Liver (tissue), 8 donors: ENCODE measurements at regions not wholly inside any gene's neighbourhood (a gene's known extent, or its start where the extent isn't known, plus 50 kb on each side); places are given as distances from the start of the nearest gene placed in this dataset.

ENCODE experiments used
- DNase-seq: peaks from one replicate; pipeline ENCODE4 v3.0.0-alpha.2; 2017; ENCODE audit warnings: low spot score
- H3K27ac ChIP-seq, 2 donors: one replicate each; pipeline ENCODE4 v1.7.0; 2013; ENCODE audit warnings: inconsistent platforms in 2 of 2, low read length in 2 of 2, control low read depth in 1 of 2, low read depth in 1 of 2, mild to moderate bottlenecking in 1 of 2
- H3K27me3 ChIP-seq, 4 donors: one replicate each; pipeline versions ENCODE4 v1.6.1 to v1.7.0; 2013; ENCODE audit warnings: low read length in 3 of 4, inconsistent platforms in 1 of 4, mild to moderate bottlenecking in 1 of 4, moderate library complexity in 1 of 4; ENCODE audit not compliant: control insufficient read depth in 4 of 4, insufficient read depth in 4 of 4
- H3K36me3 ChIP-seq, 4 donors: one replicate each; pipeline versions ENCODE4 v1.6.1 to v1.7.0; 2013; ENCODE audit warnings: low read length in 3 of 4, mild to moderate bottlenecking in 3 of 4, low read depth in 1 of 4, moderate library complexity in 1 of 4; ENCODE audit not compliant: control insufficient read depth in 4 of 4, insufficient read depth in 3 of 4
- H3K4me1 ChIP-seq, 4 donors: one replicate each; pipeline versions ENCODE4 v1.6.1 to v1.7.0; 2013; ENCODE audit warnings: low read length in 3 of 4, mild to moderate bottlenecking in 3 of 4, moderate library complexity in 1 of 4; ENCODE audit not compliant: control insufficient read depth in 4 of 4, insufficient read depth in 4 of 4
- H3K4me3 ChIP-seq, 3 donors: one replicate each; pipeline versions ENCODE4 v1.6.1 to v1.7.0; 2013; ENCODE audit warnings: low read length in 3 of 3, control low read depth in 1 of 3, low read depth in 1 of 3, mild to moderate bottlenecking in 1 of 3
- H3K9ac ChIP-seq, 2 donors: one replicate each; pipeline ENCODE4 v1.7.0; 2013; ENCODE audit warnings: low read length in 2 of 2, mild to moderate bottlenecking in 2 of 2, moderate library complexity in 2 of 2, control low read depth in 1 of 2, low read depth in 1 of 2
- H3K9me3 ChIP-seq, 4 donors: one replicate each; pipeline versions ENCODE4 v1.6.1 to v1.7.0; 2013; ENCODE audit warnings: low read length in 3 of 4; ENCODE audit not compliant: control insufficient read depth in 4 of 4
- EGR1 ChIP-seq, 2 donors: IDR thresholded peaks; 2 replicates each; pipeline ENCODE4 v1.6.1; 2016 to 2018; ENCODE audit warnings: antibody characterized with exemption in 2 of 2, low read depth in 2 of 2
- FOXA1 ChIP-seq: IDR thresholded peaks from 2 replicates; pipeline ENCODE4 v1.6.1; 2016; ENCODE audit warnings: antibody characterized with exemption
- FOXA2 ChIP-seq: IDR thresholded peaks from 2 replicates; pipeline ENCODE4 v1.6.1; 2016; ENCODE audit warnings: antibody characterized with exemption
- GABPA ChIP-seq, 2 donors: IDR thresholded peaks in 1 of 2; conservative IDR thresholded peaks in 1 of 2; 2 replicates each; pipeline ENCODE4 v1.6.1; 2016; ENCODE audit warnings: antibody characterized with exemption in 2 of 2, mild to moderate bottlenecking in 1 of 2, moderate library complexity in 1 of 2
- HNF4A ChIP-seq, 2 donors: conservative IDR thresholded peaks; 2 replicates each; pipeline ENCODE4 v1.6.1; 2016; ENCODE audit warnings: antibody characterized with exemption in 2 of 2, mild to moderate bottlenecking in 2 of 2
- HNF4G ChIP-seq: IDR thresholded peaks from 2 replicates; pipeline ENCODE4 v1.6.1; 2016; ENCODE audit warnings: antibody characterized with exemption
- JUND ChIP-seq, 2 donors: IDR thresholded peaks; 2 replicates each; pipeline ENCODE4 v1.6.1; 2016; ENCODE audit warnings: antibody characterized with exemption in 2 of 2
- NR2F2 ChIP-seq: IDR thresholded peaks from 2 replicates; pipeline ENCODE4 v1.6.1; 2016; ENCODE audit warnings: antibody characterized with exemption
- RAD21 ChIP-seq, 2 donors: IDR thresholded peaks; 2 replicates each; pipeline ENCODE4 v1.6.1; 2016; ENCODE audit warnings: antibody characterized with exemption in 2 of 2, mild to moderate bottlenecking in 2 of 2
- RXRA ChIP-seq, 2 donors: IDR thresholded peaks; 2 replicates each; pipeline ENCODE4 v1.6.1; 2017 to 2018; ENCODE audit warnings: antibody characterized with exemption in 2 of 2, mild to moderate bottlenecking in 1 of 2
- SP1 ChIP-seq: IDR thresholded peaks from 2 replicates; pipeline ENCODE4 v1.6.1; 2018; ENCODE audit warnings: antibody characterized with exemption, mild to moderate bottlenecking
- TAF1 ChIP-seq: conservative IDR thresholded peaks from 2 replicates; pipeline ENCODE4 v1.6.1; 2016; ENCODE audit warnings: antibody characterized with exemption, mild to moderate bottlenecking
- YY1 ChIP-seq: IDR thresholded peaks from 2 replicates; pipeline ENCODE4 v1.6.1; 2016; ENCODE audit warnings: antibody characterized with exemption, mild to moderate bottlenecking
- WGBS: extraction: QIAGEN DNeasy Blood & Tissue Kit; methylation state at CpG from one replicate; pipeline ENCODE4 v1.1.7; 2013; 5-methylcytosine and 5-hydroxymethylcytosine counted together
- TF ChIP-seq, protein P1 (sequence below): IDR thresholded peaks from 2 replicates; pipeline ENCODE4 v1.6.1; 2016; ENCODE audit warnings: antibody characterized with exemption
- TF ChIP-seq, protein P2 (sequence below): fragments of 150-350 bp; IDR thresholded peaks from 2 replicates; pipeline ENCODE4 v1.5.1; 2017; ENCODE audit warnings: improper control_type of control experiment, low read depth, low read length; ENCODE audit not compliant: missing input control
- TF ChIP-seq, protein P3 (sequence below): IDR thresholded peaks from 2 replicates; pipeline ENCODE4 v1.6.1; 2016; ENCODE audit warnings: antibody characterized with exemption
- TF ChIP-seq, protein P4 (sequence below): IDR thresholded peaks from 2 replicates; pipeline ENCODE4 v1.6.1; 2016; ENCODE audit warnings: antibody characterized with exemption
- TF ChIP-seq, protein P5 (sequence below): IDR thresholded peaks from 2 replicates; pipeline ENCODE4 v1.6.1; 2016; ENCODE audit warnings: antibody characterized with exemption, mild to moderate bottlenecking
- donor health status: healthy.
- donor health status: healthy.
- donor health status: healthy.
- donor health status: healthy.
- donor health status: healthy.

DNA sequence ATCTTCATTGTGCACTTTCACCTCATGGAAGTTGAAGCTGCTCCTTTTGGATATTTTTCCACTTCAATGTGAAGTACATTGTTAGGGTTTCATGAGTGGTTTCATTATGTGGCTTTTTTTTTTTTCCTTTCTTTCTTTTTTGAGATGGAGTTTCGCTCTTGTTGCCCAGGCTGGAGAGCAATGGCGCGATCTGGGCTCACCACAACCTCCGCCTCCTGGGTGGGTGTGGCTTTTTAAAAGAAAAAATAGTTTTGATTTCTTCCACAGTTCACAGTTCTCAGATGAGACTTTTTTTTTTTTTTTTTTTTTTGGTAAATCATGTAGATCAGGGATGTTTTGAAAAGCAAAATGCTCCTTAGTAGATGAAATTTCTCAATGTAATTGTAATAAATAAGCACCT, 652.3 kb upstream of the ANKRD30A start:
- TF ChIP-seq FOXA1 (no peak), SP1 (no peak), HNF4A (conservative IDR thresholded peaks at IDR 0.05) (no peak), RXRA (IDR thresholded peaks at IDR 0.05) (no peak), YY1 (no peak), NR2F2 (no peak), FOXA2 (no peak), RAD21 (IDR thresholded peaks at IDR 0.05) (no peak), JUND (IDR thresholded peaks at IDR 0.05) (no peak), EGR1 (IDR thresholded peaks at IDR 0.05; ENCODE audit: low read depth in 2 of 2) (no peak), TAF1 (no peak), GABPA (IDR thresholded peaks at IDR 0.05 in 1 of 2, conservative IDR thresholded peaks at IDR 0.05 in 1 of 2) (no peak), HNF4G (no peak)
- TF ChIP-seq, protein P1, sequence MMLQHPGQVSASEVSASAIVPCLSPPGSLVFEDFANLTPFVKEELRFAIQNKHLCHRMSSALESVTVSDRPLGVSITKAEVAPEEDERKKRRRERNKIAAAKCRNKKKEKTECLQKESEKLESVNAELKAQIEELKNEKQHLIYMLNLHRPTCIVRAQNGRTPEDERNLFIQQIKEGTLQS = no peak
- TF ChIP-seq, protein P2, sequence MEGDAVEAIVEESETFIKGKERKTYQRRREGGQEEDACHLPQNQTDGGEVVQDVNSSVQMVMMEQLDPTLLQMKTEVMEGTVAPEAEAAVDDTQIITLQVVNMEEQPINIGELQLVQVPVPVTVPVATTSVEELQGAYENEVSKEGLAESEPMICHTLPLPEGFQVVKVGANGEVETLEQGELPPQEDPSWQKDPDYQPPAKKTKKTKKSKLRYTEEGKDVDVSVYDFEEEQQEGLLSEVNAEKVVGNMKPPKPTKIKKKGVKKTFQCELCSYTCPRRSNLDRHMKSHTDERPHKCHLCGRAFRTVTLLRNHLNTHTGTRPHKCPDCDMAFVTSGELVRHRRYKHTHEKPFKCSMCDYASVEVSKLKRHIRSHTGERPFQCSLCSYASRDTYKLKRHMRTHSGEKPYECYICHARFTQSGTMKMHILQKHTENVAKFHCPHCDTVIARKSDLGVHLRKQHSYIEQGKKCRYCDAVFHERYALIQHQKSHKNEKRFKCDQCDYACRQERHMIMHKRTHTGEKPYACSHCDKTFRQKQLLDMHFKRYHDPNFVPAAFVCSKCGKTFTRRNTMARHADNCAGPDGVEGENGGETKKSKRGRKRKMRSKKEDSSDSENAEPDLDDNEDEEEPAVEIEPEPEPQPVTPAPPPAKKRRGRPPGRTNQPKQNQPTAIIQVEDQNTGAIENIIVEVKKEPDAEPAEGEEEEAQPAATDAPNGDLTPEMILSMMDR = no peak
- TF ChIP-seq, protein P3, sequence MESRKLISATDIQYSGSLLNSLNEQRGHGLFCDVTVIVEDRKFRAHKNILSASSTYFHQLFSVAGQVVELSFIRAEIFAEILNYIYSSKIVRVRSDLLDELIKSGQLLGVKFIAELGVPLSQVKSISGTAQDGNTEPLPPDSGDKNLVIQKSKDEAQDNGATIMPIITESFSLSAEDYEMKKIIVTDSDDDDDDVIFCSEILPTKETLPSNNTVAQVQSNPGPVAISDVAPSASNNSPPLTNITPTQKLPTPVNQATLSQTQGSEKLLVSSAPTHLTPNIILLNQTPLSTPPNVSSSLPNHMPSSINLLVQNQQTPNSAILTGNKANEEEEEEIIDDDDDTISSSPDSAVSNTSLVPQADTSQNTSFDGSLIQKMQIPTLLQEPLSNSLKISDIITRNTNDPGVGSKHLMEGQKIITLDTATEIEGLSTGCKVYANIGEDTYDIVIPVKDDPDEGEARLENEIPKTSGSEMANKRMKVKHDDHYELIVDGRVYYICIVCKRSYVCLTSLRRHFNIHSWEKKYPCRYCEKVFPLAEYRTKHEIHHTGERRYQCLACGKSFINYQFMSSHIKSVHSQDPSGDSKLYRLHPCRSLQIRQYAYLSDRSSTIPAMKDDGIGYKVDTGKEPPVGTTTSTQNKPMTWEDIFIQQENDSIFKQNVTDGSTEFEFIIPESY = no peak
- TF ChIP-seq, protein P4, sequence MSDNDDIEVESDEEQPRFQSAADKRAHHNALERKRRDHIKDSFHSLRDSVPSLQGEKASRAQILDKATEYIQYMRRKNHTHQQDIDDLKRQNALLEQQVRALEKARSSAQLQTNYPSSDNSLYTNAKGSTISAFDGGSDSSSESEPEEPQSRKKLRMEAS = no peak
- TF ChIP-seq, protein P5, sequence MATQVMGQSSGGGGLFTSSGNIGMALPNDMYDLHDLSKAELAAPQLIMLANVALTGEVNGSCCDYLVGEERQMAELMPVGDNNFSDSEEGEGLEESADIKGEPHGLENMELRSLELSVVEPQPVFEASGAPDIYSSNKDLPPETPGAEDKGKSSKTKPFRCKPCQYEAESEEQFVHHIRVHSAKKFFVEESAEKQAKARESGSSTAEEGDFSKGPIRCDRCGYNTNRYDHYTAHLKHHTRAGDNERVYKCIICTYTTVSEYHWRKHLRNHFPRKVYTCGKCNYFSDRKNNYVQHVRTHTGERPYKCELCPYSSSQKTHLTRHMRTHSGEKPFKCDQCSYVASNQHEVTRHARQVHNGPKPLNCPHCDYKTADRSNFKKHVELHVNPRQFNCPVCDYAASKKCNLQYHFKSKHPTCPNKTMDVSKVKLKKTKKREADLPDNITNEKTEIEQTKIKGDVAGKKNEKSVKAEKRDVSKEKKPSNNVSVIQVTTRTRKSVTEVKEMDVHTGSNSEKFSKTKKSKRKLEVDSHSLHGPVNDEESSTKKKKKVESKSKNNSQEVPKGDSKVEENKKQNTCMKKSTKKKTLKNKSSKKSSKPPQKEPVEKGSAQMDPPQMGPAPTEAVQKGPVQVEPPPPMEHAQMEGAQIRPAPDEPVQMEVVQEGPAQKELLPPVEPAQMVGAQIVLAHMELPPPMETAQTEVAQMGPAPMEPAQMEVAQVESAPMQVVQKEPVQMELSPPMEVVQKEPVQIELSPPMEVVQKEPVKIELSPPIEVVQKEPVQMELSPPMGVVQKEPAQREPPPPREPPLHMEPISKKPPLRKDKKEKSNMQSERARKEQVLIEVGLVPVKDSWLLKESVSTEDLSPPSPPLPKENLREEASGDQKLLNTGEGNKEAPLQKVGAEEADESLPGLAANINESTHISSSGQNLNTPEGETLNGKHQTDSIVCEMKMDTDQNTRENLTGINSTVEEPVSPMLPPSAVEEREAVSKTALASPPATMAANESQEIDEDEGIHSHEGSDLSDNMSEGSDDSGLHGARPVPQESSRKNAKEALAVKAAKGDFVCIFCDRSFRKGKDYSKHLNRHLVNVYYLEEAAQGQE = no peak
- H3K9me3 ChIP-seq = no peaks in the 10 kb centered on the region
- WGBS = 94% methylated on average over 4 of the region's 4 CpGs
- DNase-seq = no peak
- no peak overlapping the region for H3K4me3 ChIP-seq
- H3K27me3 ChIP-seq = no peaks in the 10 kb centered on the region
- no peak overlapping the region for H3K27ac ChIP-seq
- no peak overlapping the region for H3K9ac ChIP-seq
- H3K4me1 ChIP-seq = no peaks in the 10 kb centered on the region
- H3K36me3 ChIP-seq = no peaks in the 10 kb centered on the region

DNA sequence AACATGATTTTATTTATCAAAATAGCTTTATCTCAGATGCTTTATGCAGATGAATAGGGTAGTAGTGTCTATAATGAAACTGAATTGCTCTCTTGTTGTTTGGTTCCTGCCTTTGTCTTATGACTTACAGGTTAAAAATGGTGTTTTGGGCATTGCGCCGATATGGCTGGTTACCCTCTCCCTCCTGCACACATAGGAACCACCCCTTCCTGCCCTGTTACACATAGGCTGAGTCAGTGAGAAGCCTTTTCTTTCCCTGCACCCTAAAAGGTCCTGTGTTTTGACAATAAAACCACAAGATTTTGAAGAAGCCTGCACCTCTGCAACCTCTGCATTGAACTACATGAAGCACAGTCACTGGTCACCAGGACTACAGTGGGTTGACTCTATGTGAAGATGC, 655.8 kb upstream of the ANKRD30A start:
- WGBS = 91% methylated on average over 2 of the region's 2 CpGs
- Histone ChIP-seq H3K9me3 (no peaks in the 10 kb centered on the region), H3K27ac (no peak overlapping the region), H3K27me3 (no peaks in the 10 kb centered on the region), H3K36me3 (no peaks in the 10 kb centered on the region), H3K4me3 (no peak overlapping the region), H3K4me1 (no peaks in the 10 kb centered on the region), H3K9ac (no peak overlapping the region)
- DNase-seq = no peak
- TF ChIP-seq RXRA (IDR thresholded peaks at IDR 0.05) (no peak), FOXA1 (no peak), FOXA2 (no peak), SP1 (no peak), NR2F2 (no peak), JUND (IDR thresholded peaks at IDR 0.05) (no peak), GABPA (IDR thresholded peaks at IDR 0.05 in 1 of 2, conservative IDR thresholded peaks at IDR 0.05 in 1 of 2) (no peak)
- TF ChIP-seq, protein P5 = no peak
- TF ChIP-seq, protein P4 = no peak
- TF ChIP-seq, protein P2 = no peak
- TF ChIP-seq, protein P1 = no peak
